ENCODE measurements at regions not wholly inside any gene's neighbourhood (a gene's known extent, or its start where the extent isn't known, plus 50 kb on each side); places are given as distances from the start of the nearest gene placed in this dataset.

DNA sequence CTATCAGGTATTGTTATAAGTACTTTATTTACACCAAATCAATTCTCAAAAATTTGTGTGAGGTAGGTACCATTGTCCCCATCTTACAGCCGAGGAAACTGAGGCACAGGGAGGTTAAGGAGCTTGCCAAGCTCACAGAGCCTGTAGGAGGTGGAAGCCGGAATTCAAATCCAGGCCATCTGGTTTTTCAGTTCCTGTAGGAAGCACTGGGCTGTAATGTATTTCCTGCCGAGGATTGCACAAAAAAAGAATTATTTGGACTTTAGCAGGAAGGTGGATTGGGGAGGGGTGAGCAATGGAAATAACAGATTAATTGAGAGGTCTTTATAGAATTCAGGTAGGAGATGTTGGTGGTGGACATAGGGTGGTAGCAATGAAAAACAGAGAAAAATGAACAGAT, 315.3 kb upstream of the AUTS2 start:
- TF ChIP-seq, protein P1, sequence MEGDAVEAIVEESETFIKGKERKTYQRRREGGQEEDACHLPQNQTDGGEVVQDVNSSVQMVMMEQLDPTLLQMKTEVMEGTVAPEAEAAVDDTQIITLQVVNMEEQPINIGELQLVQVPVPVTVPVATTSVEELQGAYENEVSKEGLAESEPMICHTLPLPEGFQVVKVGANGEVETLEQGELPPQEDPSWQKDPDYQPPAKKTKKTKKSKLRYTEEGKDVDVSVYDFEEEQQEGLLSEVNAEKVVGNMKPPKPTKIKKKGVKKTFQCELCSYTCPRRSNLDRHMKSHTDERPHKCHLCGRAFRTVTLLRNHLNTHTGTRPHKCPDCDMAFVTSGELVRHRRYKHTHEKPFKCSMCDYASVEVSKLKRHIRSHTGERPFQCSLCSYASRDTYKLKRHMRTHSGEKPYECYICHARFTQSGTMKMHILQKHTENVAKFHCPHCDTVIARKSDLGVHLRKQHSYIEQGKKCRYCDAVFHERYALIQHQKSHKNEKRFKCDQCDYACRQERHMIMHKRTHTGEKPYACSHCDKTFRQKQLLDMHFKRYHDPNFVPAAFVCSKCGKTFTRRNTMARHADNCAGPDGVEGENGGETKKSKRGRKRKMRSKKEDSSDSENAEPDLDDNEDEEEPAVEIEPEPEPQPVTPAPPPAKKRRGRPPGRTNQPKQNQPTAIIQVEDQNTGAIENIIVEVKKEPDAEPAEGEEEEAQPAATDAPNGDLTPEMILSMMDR (IDR thresholded peaks at IDR 0.05): no peak
- TF ChIP-seq POLR2A (IDR thresholded peaks at IDR 0.05): no peak
